BJ (cell line): ENCODE measurements at regions not wholly inside any gene's neighbourhood (a gene's known extent, or its start where the extent isn't known, plus 50 kb on each side); places are given as distances from the start of the nearest gene placed in this dataset.

Experiments used
- CTCF ChIA-PET: fragments of 350-600 bp; formaldehyde crosslinking; extraction: SDS; loops from one replicate; lab custom pipeline; 2021; ENCODE audit warnings: antibody characterized with exemption, inconsistent platforms; lab: Yijun Ruan, JAX
- POLR2A ChIA-PET: fragments of 300-600 bp; sonication (Branson Sonifier 250); formaldehyde crosslinking; extraction: SDS; loops from one replicate; lab custom pipeline; 2021; ENCODE audit warnings: antibody characterized with exemption; lab: Charles Lee
- DNase-seq: peaks from one replicate; pipeline ENCODE4 v3.0.0-alpha.2; 2011; ENCODE audit warnings: low read depth
- H3K27me3 ChIP-seq: 2 replicates; pipeline ENCODE4 v1.6.0; 2011; ENCODE audit warnings: low read length; ENCODE audit not compliant: control insufficient read depth, insufficient read depth
- H3K36me3 ChIP-seq: 2 replicates; pipeline ENCODE4 v1.5.1; 2011; ENCODE audit warnings: low read length; ENCODE audit not compliant: control insufficient read depth, insufficient read depth
- H3K4me3 ChIP-seq: 2 replicates; pipeline ENCODE4 v1.5.1; 2011; ENCODE audit warnings: low read depth, mild to moderate bottlenecking, control low read depth, low read length
- CTCF ChIP-seq: IDR thresholded peaks from 2 replicates; pipeline ENCODE4 v1.5.1; 2011; ENCODE audit warnings: low read depth, mild to moderate bottlenecking, control low read depth, inconsistent platforms, low read length, moderate library complexity; ENCODE audit not compliant: insufficient read depth

GRCh38 chr12:78599366-78599765 lies 265.2 kb upstream of the SYT1 start:
- DNase-seq, result no peak
- H3K27me3 ChIP-seq, result no peaks in the 10 kb centered on the region
- H3K36me3 ChIP-seq, result no peaks in the 10 kb centered on the region
- no peak overlapping the region for H3K4me3 ChIP-seq
- POLR2A ChIA-PET, result no interaction called here
- TF ChIP-seq CTCF, result no peak
- CTCF ChIA-PET, result no interaction called here

GRCh38 chr12:78600541-78600940 lies 264.0 kb upstream of the SYT1 start:
- Histone ChIP-seq H3K4me3 (no peak overlapping the region), H3K27me3 (no peaks in the 10 kb centered on the region), H3K36me3 (no peaks in the 10 kb centered on the region)
- TF ChIP-seq CTCF, result no peak
- DNase-seq, result no peak
- ChIA-PET CTCF (no interaction called here), POLR2A (no interaction called here)

GRCh38 chr12:78611504-78611903 lies 253.1 kb upstream of the SYT1 start:
- Histone ChIP-seq H3K36me3 (no peaks in the 10 kb centered on the region), H3K4me3 (no peak overlapping the region), H3K27me3 (no peaks in the 10 kb centered on the region)
- TF ChIP-seq CTCF, result no peak
- POLR2A ChIA-PET, result no interaction called here
- no peak for DNase-seq
- CTCF ChIA-PET, result interaction anchor here (1.5 kb wide), 1 partner anchor 15 kb away, joined by 4 read pairs; no protein-coding TSS in a partner anchor

GRCh38 chr12:78612190-78612589 lies 252.4 kb upstream of the SYT1 start:
- no peaks in the 10 kb centered on the region for H3K36me3 ChIP-seq
- H3K4me3 ChIP-seq, result no peak overlapping the region
- ChIA-PET CTCF (interaction anchor here (1.5 kb wide), 1 partner anchor 16 kb away, joined by 4 read pairs; no protein-coding TSS in a partner anchor), POLR2A (no interaction called here)
- H3K27me3 ChIP-seq, result no peaks in the 10 kb centered on the region
- DNase-seq, result no peak
- TF ChIP-seq CTCF, result no peak

GRCh38 chr12:78617683-78618082 lies 246.9 kb upstream of the SYT1 start:
- ChIA-PET CTCF (no interaction called here), POLR2A (no interaction called here)
- no peaks in the 10 kb centered on the region for H3K27me3 ChIP-seq
- TF ChIP-seq CTCF, result no peak
- no peaks in the 10 kb centered on the region for H3K36me3 ChIP-seq
- H3K4me3 ChIP-seq, result no peak overlapping the region
- DNase-seq, result no peak
